ENCODE measurements at regions not wholly inside any gene's neighbourhood (a gene's known extent, or its start where the extent isn't known, plus 50 kb on each side); places are given as distances from the start of the nearest gene placed in this dataset.
"Not testable (repeated sequence)": the region's sequence is repeated elsewhere in the genome, so short reads cannot be mapped to it uniquely, and the experiment has no call there.

- peak; percentile 0 for DNase-seq (ENCODE audit: low spot score)
Measured at GRCh38 chr2:52558265-52558664, 1209.3 kb upstream of the CHAC2 start.

- DNase-seq (ENCODE audit: low spot score) = no peak
Measured at GRCh38 chr2:52542297-52542696, 1225.3 kb upstream of the CHAC2 start.

- no peak for DNase-seq (ENCODE audit: low spot score)
Measured at GRCh38 chr2:52539026-52539970, 1228.3 kb upstream of the CHAC2 start.

GRCh38 chr2:52537588-52537987, 1230.0 kb upstream of the CHAC2 start:
- no peak for DNase-seq (ENCODE audit: low spot score)

GRCh38 chr2:52536929-52537460, 1230.6 kb upstream of the CHAC2 start:
- no peak for DNase-seq (ENCODE audit: low spot score)

- no peak for DNase-seq (ENCODE audit: low spot score)
Measured at GRCh38 chr2:52532956-52533355, 1234.6 kb upstream of the CHAC2 start.

GRCh38 chr2:52526735-52527134, 1240.9 kb upstream of the CHAC2 start:
- DNase-seq (ENCODE audit: low spot score) = no peak

- DNase-seq (ENCODE audit: low spot score) = no peak
Measured at GRCh38 chr2:52520644-52521043, 1247.0 kb upstream of the CHAC2 start.

- DNase-seq (ENCODE audit: low spot score) = peak; percentile 0
Measured at GRCh38 chr2:52518678-52519077, 1248.9 kb upstream of the CHAC2 start.

- DNase-seq (ENCODE audit: low spot score) = no peak
Measured at GRCh38 chr2:52512760-52513159, 1254.8 kb upstream of the CHAC2 start.

GRCh38 chr2:52510432-52510831, 1257.2 kb upstream of the CHAC2 start:
- no peak for DNase-seq (ENCODE audit: low spot score)

GRCh38 chr2:52502476-52502860, 1265.1 kb upstream of the CHAC2 start:
- DNase-seq (ENCODE audit: low spot score) = no peak

GRCh38 chr2:52501715-52502475, 1265.7 kb upstream of the CHAC2 start:
- DNase-seq (ENCODE audit: low spot score) = no peak

GRCh38 chr2:52500561-52500960, 1267.0 kb upstream of the CHAC2 start:
- no peak for DNase-seq (ENCODE audit: low spot score)

GRCh38 chr2:52498077-52498750, 1269.4 kb upstream of the CHAC2 start:
- DNase-seq (ENCODE audit: low spot score) = no peak

- no peak for DNase-seq (ENCODE audit: low spot score)
Measured at GRCh38 chr2:52495816-52496215, 1271.8 kb upstream of the CHAC2 start.

- DNase-seq (ENCODE audit: low spot score) = no peak
Measured at GRCh38 chr2:52477166-52477565, 1290.4 kb upstream of the CHAC2 start.

GRCh38 chr2:52475590-52475989, 1292.0 kb upstream of the CHAC2 start:
- no peak for DNase-seq (ENCODE audit: low spot score)

GRCh38 chr2:52474091-52474490, 1293.5 kb upstream of the CHAC2 start:
- DNase-seq (ENCODE audit: low spot score) = no peak

- no peak for DNase-seq (ENCODE audit: low spot score)
Measured at GRCh38 chr2:52473526-52473925, 1294.1 kb upstream of the CHAC2 start.

- not testable (repeated sequence) for DNase-seq (ENCODE audit: low spot score)
Measured at GRCh38 chr2:52470457-52470856, 1297.1 kb upstream of the CHAC2 start.

GRCh38 chr2:52467189-52467588, 1300.4 kb upstream of the CHAC2 start:
- DNase-seq (ENCODE audit: low spot score) = no peak
